Left ventricle myocardium inferior (tissue), 1 donor: ENCODE measurements at regions not wholly inside any gene's neighbourhood (a gene's known extent, or its start where the extent isn't known, plus 50 kb on each side); places are given as distances from the start of the nearest gene placed in this dataset.

ENCODE experiments used
- DNase-seq: peaks from one replicate; pipeline ENCODE4 v3.0.0-alpha.2; 2020
- H3K27ac ChIP-seq: fragments of 200-600 bp; replicated peaks from 2 replicates; pipeline ENCODE4 v1.8.0; 2021
- H3K27me3 ChIP-seq: fragments of 200-600 bp; 2 replicates; pipeline ENCODE4 v1.8.0; 2021; ENCODE audit warnings: low read depth
- H3K36me3 ChIP-seq: fragments of 200-600 bp; 2 replicates; pipeline ENCODE4 v1.8.0; 2021
- H3K4me1 ChIP-seq: fragments of 200-600 bp; 2 replicates; pipeline ENCODE4 v1.8.0; 2021
- H3K4me3 ChIP-seq: fragments of 200-600 bp; 2 replicates; pipeline ENCODE4 v1.8.0; 2021; ENCODE audit warnings: mild to moderate bottlenecking, moderate library complexity
- H3K9me3 ChIP-seq: fragments of 200-600 bp; replicated peaks from 2 replicates; pipeline ENCODE4 v1.8.0; 2021
- intact Hi-C: fragments of 100-400 bp; cut with micrococcal nuclease; formaldehyde crosslinking; loops from one replicate; pipeline ENCODE4 v1.11.0; 2022
- TF ChIP-seq, protein P1 (sequence below): fragments of 200-600 bp; IDR thresholded peaks from 2 replicates; pipeline ENCODE4 v1.8.0; 2021; ENCODE audit warnings: antibody characterized with exemption, mild to moderate bottlenecking, borderline replicate concordance
- donor health status: DM: no; HTN: yes; CAD: no; lungs with severe emphysema.

GRCh38 chr9:17859228-17859627 is 280.4 kb downstream of the SH3GL2 start:
- Histone ChIP-seq H3K36me3 (no peaks in the 10 kb centered on the region), H3K4me3 (no peak overlapping the region), H3K4me1 (no peaks in the 10 kb centered on the region), H3K9me3 (no peaks in the 10 kb centered on the region), H3K27ac (no peak overlapping the region), H3K27me3 (no peaks in the 10 kb centered on the region)
- TF ChIP-seq, protein P1, sequence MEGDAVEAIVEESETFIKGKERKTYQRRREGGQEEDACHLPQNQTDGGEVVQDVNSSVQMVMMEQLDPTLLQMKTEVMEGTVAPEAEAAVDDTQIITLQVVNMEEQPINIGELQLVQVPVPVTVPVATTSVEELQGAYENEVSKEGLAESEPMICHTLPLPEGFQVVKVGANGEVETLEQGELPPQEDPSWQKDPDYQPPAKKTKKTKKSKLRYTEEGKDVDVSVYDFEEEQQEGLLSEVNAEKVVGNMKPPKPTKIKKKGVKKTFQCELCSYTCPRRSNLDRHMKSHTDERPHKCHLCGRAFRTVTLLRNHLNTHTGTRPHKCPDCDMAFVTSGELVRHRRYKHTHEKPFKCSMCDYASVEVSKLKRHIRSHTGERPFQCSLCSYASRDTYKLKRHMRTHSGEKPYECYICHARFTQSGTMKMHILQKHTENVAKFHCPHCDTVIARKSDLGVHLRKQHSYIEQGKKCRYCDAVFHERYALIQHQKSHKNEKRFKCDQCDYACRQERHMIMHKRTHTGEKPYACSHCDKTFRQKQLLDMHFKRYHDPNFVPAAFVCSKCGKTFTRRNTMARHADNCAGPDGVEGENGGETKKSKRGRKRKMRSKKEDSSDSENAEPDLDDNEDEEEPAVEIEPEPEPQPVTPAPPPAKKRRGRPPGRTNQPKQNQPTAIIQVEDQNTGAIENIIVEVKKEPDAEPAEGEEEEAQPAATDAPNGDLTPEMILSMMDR, result no peak
- intact Hi-C loops, result no loop called here
- no peak for DNase-seq

- intact Hi-C loops, result no loop called here
- TF ChIP-seq, protein P1, result no peak
- no peak overlapping the region for H3K4me3 ChIP-seq
- H3K27me3 ChIP-seq, result no peaks in the 10 kb centered on the region
- H3K9me3 ChIP-seq, result no peaks in the 10 kb centered on the region
- no peaks in the 10 kb centered on the region for H3K36me3 ChIP-seq
- no peak overlapping the region for H3K27ac ChIP-seq
- DNase-seq, result no peak
- no peaks in the 10 kb centered on the region for H3K4me1 ChIP-seq
Observed at GRCh38 chr9:17859987-17860386, 281.1 kb downstream of the SH3GL2 start.

DNA sequence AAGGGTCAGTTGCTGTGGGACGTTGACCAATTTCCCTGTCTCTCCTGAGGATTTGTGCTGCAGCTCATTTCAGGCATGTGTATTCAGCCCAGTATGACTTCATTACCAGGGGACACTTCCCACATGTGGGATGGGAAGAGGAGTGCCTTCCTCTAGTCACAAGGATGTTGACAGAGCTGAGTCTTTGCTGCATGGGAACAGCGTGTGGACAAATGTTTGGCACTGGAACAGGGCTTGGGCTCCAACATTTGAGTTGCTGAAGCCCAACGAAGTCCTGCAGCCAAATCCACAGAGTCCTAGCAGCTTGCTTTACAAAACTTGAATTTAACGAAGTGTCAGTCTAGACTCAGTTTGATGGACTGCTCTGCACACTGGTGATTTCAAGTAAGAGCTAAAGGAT is 283.2 kb downstream of the SH3GL2 start:
- no peak overlapping the region for H3K4me3 ChIP-seq
- H3K36me3 ChIP-seq, result no peaks in the 10 kb centered on the region
- intact Hi-C loops, result no loop called here
- no peaks in the 10 kb centered on the region for H3K27me3 ChIP-seq
- no peaks in the 10 kb centered on the region for H3K9me3 ChIP-seq
- H3K4me1 ChIP-seq, result no peaks in the 10 kb centered on the region
- TF ChIP-seq, protein P1, result no peak
- no peak overlapping the region for H3K27ac ChIP-seq
- peak; percentile 37 for DNase-seq

GRCh38 chr9:17862629-17863028 is 283.8 kb downstream of the SH3GL2 start:
- intact Hi-C loops, result no loop called here
- Histone ChIP-seq H3K27me3 (no peaks in the 10 kb centered on the region), H3K4me1 (no peaks in the 10 kb centered on the region), H3K4me3 (no peak overlapping the region), H3K27ac (no peak overlapping the region), H3K9me3 (no peaks in the 10 kb centered on the region), H3K36me3 (no peaks in the 10 kb centered on the region)
- DNase-seq, result no peak
- TF ChIP-seq, protein P1, result no peak

- Histone ChIP-seq H3K36me3 (no peaks in the 10 kb centered on the region), H3K27me3 (no peaks in the 10 kb centered on the region), H3K9me3 (no peaks in the 10 kb centered on the region), H3K4me1 (no peaks in the 10 kb centered on the region), H3K27ac (no peak overlapping the region), H3K4me3 (no peak overlapping the region)
- no peak for DNase-seq
- intact Hi-C loops, result no loop called here
- TF ChIP-seq, protein P1, result no peak
Observed at GRCh38 chr9:17863213-17863883, 284.5 kb downstream of the SH3GL2 start.
